Mesenchymal stem cell (in vitro differentiated cells and primary cell): ENCODE measurements at regions not wholly inside any gene's neighbourhood (a gene's known extent, or its start where the extent isn't known, plus 50 kb on each side); places are given as distances from the start of the nearest gene placed in this dataset.
A peak's percentile ranks its signal among the peaks of the same experiment; 100 is the strongest.

ENCODE experiments used
- DNase-seq: peaks from one replicate; pipeline ENCODE4 v3.0.0-alpha.2; 2013
- H2AFZ ChIP-seq: one replicate; pipeline ENCODE4 v1.6.1; 2013; ENCODE audit warnings: low read depth, mild to moderate bottlenecking, control low read depth, inconsistent platforms, low read length, moderate library complexity
- H2AK5ac ChIP-seq: 2 replicates; pipeline ENCODE4 v1.6.1; 2013; ENCODE audit warnings: low read length, moderate library complexity, mild to moderate bottlenecking, inconsistent platforms; ENCODE audit not compliant: severe bottlenecking
- H2BK120ac ChIP-seq: one replicate; pipeline ENCODE4 v1.6.1; 2013; ENCODE audit warnings: low read depth, mild to moderate bottlenecking, inconsistent platforms, low read length, moderate library complexity
- H2BK12ac ChIP-seq, 2 experiments: one replicate each; pipeline ENCODE4 v1.6.1; 2013; ENCODE audit warnings: inconsistent platforms in 2 of 2, low read length in 2 of 2, mild to moderate bottlenecking in 2 of 2, moderate library complexity in 2 of 2, control low read depth in 1 of 2
- H2BK15ac ChIP-seq: one replicate; pipeline ENCODE4 v1.6.1; 2013; ENCODE audit warnings: mild to moderate bottlenecking, low read depth, inconsistent platforms; ENCODE audit not compliant: poor library complexity, severe bottlenecking
- H2BK5ac ChIP-seq: 2 replicates; pipeline ENCODE4 v1.6.1; 2013; ENCODE audit warnings: low read depth, mild to moderate bottlenecking, low read length, control low read depth, inconsistent platforms; ENCODE audit not compliant: poor library complexity, severe bottlenecking
- H3K14ac ChIP-seq, 2 experiments: one replicate each; pipeline ENCODE4 v1.6.1; 2013; ENCODE audit warnings: inconsistent platforms in 2 of 2, low read length in 2 of 2, control low read depth in 1 of 2, mild to moderate bottlenecking in 1 of 2, moderate library complexity in 1 of 2
- H3K18ac ChIP-seq, 2 experiments: one replicate each; pipeline ENCODE4 v1.6.1; 2013; ENCODE audit warnings: inconsistent platforms in 2 of 2, low read length in 2 of 2, control low read depth in 1 of 2, low read depth in 1 of 2, mild to moderate bottlenecking in 1 of 2
- H3K23ac ChIP-seq, 2 experiments: one replicate each; pipeline ENCODE4 v1.6.1; 2013; ENCODE audit warnings: inconsistent platforms in 2 of 2, low read length in 2 of 2, mild to moderate bottlenecking in 2 of 2, moderate library complexity in 2 of 2, control low read depth in 1 of 2
- H3K27ac ChIP-seq: 2 replicates; pipeline ENCODE4 v1.5.1; 2013; ENCODE audit warnings: mild to moderate bottlenecking, moderate library complexity, low read length, control low read depth, inconsistent platforms; ENCODE audit not compliant: poor library complexity, severe bottlenecking
- H3K27me3 ChIP-seq, 2 experiments: 2 replicates each; pipeline versions ENCODE4 v1.6.1 to v1.7.0; 2013; ENCODE audit warnings: low read length in 2 of 2, mild to moderate bottlenecking in 2 of 2, moderate library complexity in 2 of 2, control low read depth in 1 of 2, inconsistent platforms in 1 of 2; ENCODE audit not compliant: control insufficient read depth in 1 of 2, insufficient read depth in 1 of 2
- H3K36me3 ChIP-seq, 2 experiments: 2 replicates each; pipeline versions ENCODE4 v1.6.1 to v1.7.0; 2013; ENCODE audit warnings: low read length in 2 of 2, control low read depth in 1 of 2, inconsistent platforms in 1 of 2, low read depth in 1 of 2, mild to moderate bottlenecking in 1 of 2; ENCODE audit not compliant: insufficient read depth in 2 of 2, control insufficient read depth in 1 of 2
- H3K4ac ChIP-seq, 2 experiments: one replicate each; pipeline ENCODE4 v1.6.1; 2013; ENCODE audit warnings: inconsistent platforms in 2 of 2, low read length in 2 of 2, mild to moderate bottlenecking in 2 of 2, moderate library complexity in 2 of 2, control low read depth in 1 of 2, low read depth in 1 of 2
- H3K4me1 ChIP-seq: 2 replicates; pipeline ENCODE4 v1.6.1; 2013; ENCODE audit warnings: low read depth, low read length, control low read depth; ENCODE audit not compliant: control insufficient read depth, insufficient read depth
- H3K4me2 ChIP-seq: 2 replicates; pipeline ENCODE4 v1.6.1; 2013; ENCODE audit warnings: low read length, mild to moderate bottlenecking, inconsistent platforms; ENCODE audit not compliant: poor library complexity, severe bottlenecking
- H3K4me3 ChIP-seq, 2 experiments: 2 replicates each; pipeline versions ENCODE4 v1.5.1 to v1.7.0; 2013; ENCODE audit warnings: low read length in 2 of 2, mild to moderate bottlenecking in 2 of 2, control low read depth in 1 of 2, low read depth in 1 of 2; ENCODE audit not compliant: insufficient read depth in 1 of 2
- H3K79me1 ChIP-seq: replicated peaks from 2 replicates; pipeline ENCODE4 v1.6.1; 2013; ENCODE audit warnings: mild to moderate bottlenecking, control low read depth, low read length, inconsistent platforms; ENCODE audit not compliant: poor library complexity, severe bottlenecking
- H3K9ac ChIP-seq: 2 replicates; pipeline ENCODE4 v1.7.0; 2013; ENCODE audit warnings: mild to moderate bottlenecking, low read length, moderate library complexity
- H3K9me3 ChIP-seq: 2 replicates; pipeline ENCODE4 v1.7.0; 2013; ENCODE audit warnings: mild to moderate bottlenecking, low read length; ENCODE audit not compliant: control insufficient read depth
- H4K8ac ChIP-seq: one replicate; pipeline ENCODE4 v1.6.1; 2013; ENCODE audit warnings: inconsistent platforms, mild to moderate bottlenecking, low read length, moderate library complexity
- H4K91ac ChIP-seq: one replicate; pipeline ENCODE4 v1.6.1; 2013; ENCODE audit warnings: mild to moderate bottlenecking, low read length, inconsistent platforms
- WGBS: methylation state at CpG from one replicate; pipeline ENCODE4 v1.1.7; 2013; ENCODE audit warnings: mixed read lengths; 5-methylcytosine and 5-hydroxymethylcytosine counted together

DNA sequence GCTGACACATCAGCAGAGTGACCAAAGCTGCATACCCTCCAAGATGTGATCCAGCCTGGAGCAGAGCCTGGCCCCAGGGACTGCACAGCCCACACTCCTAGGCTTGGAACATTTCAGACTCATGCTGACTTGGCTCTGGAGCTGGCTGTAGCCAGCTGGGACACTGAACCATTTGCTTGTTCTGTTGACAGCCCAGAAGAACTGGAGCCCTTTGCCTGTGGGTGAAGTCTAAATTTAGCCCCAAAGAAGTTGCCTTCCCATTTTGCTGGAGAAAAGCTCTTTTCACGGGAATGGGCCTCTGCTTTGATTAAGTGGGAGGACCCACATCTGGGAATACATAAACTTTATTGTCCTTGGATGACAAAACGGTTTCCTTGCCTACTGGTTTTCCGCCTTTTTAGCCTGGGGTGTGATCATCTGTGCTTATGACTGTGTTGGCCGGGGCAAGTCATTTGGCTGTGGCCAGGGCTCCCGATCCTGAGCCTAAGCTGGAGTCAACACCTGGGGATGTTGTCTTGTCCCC lies 186.2 kb upstream of the BMPER start:
- peak overlapping the region; percentile 53 for H3K9ac ChIP-seq
- H3K27ac ChIP-seq, result no peak overlapping the region
- H3K18ac ChIP-seq, result peak overlapping the region; percentile 28 to 35
- DNase-seq, result no peak
- H3K36me3 ChIP-seq, result no peaks in the 10 kb centered on the region
- H4K8ac ChIP-seq, result peak overlapping the region; percentile 46
- H3K14ac ChIP-seq, result no peak overlapping the region
- H3K4me2 ChIP-seq, result no peak overlapping the region
- no peak overlapping the region for H2AFZ ChIP-seq
- peak overlapping the region; percentile 40 for H4K91ac ChIP-seq
- peaks cover 13% of the 10 kb centered on the region for H3K4me1 ChIP-seq
- no peaks in the 10 kb centered on the region for H3K79me1 ChIP-seq
- no peak overlapping the region for H3K23ac ChIP-seq
- H3K4ac ChIP-seq, result no peak overlapping the region
- peaks cover 0 to 8% of the 10 kb centered on the region in 2 experiments for H3K27me3 ChIP-seq
- no peak overlapping the region for H3K4me3 ChIP-seq
- H2BK12ac ChIP-seq, result no peak overlapping the region
- H2BK120ac ChIP-seq, result no peak overlapping the region
- 90% methylated on average over 5 of the region's 5 CpGs for WGBS
- H2BK15ac ChIP-seq, result peak overlapping the region; percentile 68
- H2BK5ac ChIP-seq, result no peak overlapping the region
- H3K9me3 ChIP-seq, result peaks cover 8% of the 10 kb centered on the region
- peak overlapping the region; percentile 56 for H2AK5ac ChIP-seq

DNA sequence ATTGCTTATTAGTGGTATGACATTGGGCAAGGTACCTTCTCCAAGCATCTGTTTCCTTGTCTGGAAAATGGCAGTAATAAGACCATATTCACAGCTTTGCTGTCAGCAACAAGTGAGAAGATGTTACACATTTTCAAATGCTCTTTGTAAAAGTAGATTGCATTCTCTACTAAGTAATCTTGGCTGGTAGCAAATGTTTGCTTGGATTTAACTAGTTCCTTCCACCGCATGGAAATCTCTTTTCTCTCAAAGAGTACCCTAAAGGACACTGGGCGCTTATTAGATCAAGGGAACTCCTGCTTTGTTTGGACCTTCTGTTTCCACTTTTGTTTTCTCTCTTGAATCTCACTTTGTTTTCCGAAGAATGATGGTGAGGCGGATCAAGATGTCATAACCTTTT lies 185.2 kb upstream of the BMPER start:
- Histone ChIP-seq H3K23ac (no peak overlapping the region), H3K4me3 (peak overlapping the region in 1 of 2 experiments; percentile 8), H2BK12ac (no peak overlapping the region), H3K4me1 (peaks cover 13% of the 10 kb centered on the region), H3K36me3 (no peaks in the 10 kb centered on the region), H3K9ac (no peak overlapping the region), H3K9me3 (peaks cover 8% of the 10 kb centered on the region), H2BK5ac (no peak overlapping the region), H3K79me1 (no peaks in the 10 kb centered on the region), H2AK5ac (no peak overlapping the region), H3K14ac (no peak overlapping the region), H3K4me2 (no peak overlapping the region), H4K8ac (no peak overlapping the region), H3K27me3 (peaks cover 0 to 3% of the 10 kb centered on the region in 2 experiments), H2BK15ac (no peak overlapping the region), H2BK120ac (no peak overlapping the region), H3K4ac (no peak overlapping the region), H2AFZ (no peak overlapping the region), H3K18ac (no peak overlapping the region), H4K91ac (no peak overlapping the region), H3K27ac (no peak overlapping the region)
- DNase-seq, result no peak
- WGBS, result 92% methylated on average over 2 of the region's 4 CpGs

DNA sequence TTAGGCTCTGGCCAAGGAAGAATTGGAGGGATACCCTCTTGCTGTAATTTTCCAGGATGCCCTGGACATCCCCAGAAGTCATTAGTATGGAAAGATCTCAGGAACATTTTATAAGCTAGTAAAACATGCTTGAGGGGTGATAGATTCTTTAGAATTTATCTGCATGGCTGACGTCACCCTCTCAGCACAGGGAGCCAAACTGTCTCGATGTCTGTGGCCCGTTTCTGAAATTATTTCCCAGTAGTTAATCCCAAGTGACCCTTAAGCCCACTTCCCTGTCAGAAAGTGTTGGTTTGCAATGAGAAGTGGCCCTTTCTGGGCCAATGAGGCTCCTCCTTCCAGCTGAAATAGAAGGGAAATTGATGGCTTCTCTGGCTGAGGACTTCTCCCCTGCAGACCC lies 184.5 kb upstream of the BMPER start:
- Histone ChIP-seq H3K23ac (no peak overlapping the region), H4K91ac (no peak overlapping the region), H2BK120ac (no peak overlapping the region), H2AFZ (no peak overlapping the region), H4K8ac (no peak overlapping the region), H3K9me3 (peaks cover 8% of the 10 kb centered on the region), H3K9ac (no peak overlapping the region), H3K36me3 (no peaks in the 10 kb centered on the region), H2BK15ac (no peak overlapping the region), H3K79me1 (no peaks in the 10 kb centered on the region), H2AK5ac (no peak overlapping the region), H3K14ac (no peak overlapping the region), H3K4me2 (no peak overlapping the region), H2BK12ac (no peak overlapping the region), H2BK5ac (no peak overlapping the region), H3K4ac (no peak overlapping the region), H3K18ac (peak overlapping the region in 1 of 2 experiments; percentile 42), H3K4me1 (peaks cover 13% of the 10 kb centered on the region), H3K27ac (no peak overlapping the region), H3K4me3 (no peak overlapping the region), H3K27me3 (peaks cover 0 to 3% of the 10 kb centered on the region in 2 experiments)
- 75% methylated on average over 1 of the region's 3 CpGs for WGBS
- DNase-seq, result peak; percentile 33

DNA sequence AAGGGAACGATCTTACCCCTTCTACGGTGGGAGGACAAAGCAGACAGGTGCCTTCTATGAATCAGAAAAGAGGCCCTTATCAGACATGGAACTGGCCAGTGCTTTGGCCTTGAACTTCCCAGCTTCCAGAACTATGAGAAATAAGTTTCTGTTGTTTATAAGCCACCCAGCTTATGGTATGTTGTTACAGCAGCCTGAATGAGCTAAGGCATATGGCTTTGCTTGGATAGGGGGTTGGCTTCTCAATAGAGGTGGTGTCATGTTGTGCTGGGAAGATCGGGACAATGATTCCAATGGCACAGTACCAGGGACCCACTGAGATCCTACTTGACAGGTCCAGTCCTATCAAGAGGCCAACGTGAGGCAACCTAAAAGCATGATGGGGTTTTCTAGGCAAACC lies 183.4 kb upstream of the BMPER start:
- H3K27ac ChIP-seq, result peak overlapping the region; percentile 64
- H4K8ac ChIP-seq, result no peak overlapping the region
- H3K18ac ChIP-seq, result peak overlapping the region; percentile 40 to 47
- H3K14ac ChIP-seq, result no peak overlapping the region
- H3K4me2 ChIP-seq, result no peak overlapping the region
- no peak overlapping the region for H2AFZ ChIP-seq
- H2BK12ac ChIP-seq, result peak overlapping the region; percentile 22 to 25
- peaks cover 14% of the 10 kb centered on the region for H3K4me1 ChIP-seq
- H2BK120ac ChIP-seq, result no peak overlapping the region
- H3K36me3 ChIP-seq, result no peaks in the 10 kb centered on the region
- peak overlapping the region; percentile 50 for H2AK5ac ChIP-seq
- no peak overlapping the region for H3K23ac ChIP-seq
- peak overlapping the region; percentile 13 for H2BK15ac ChIP-seq
- WGBS, result 66% methylated on average over 4 of the region's 4 CpGs
- H3K9me3 ChIP-seq, result peaks cover 8% of the 10 kb centered on the region
- H3K27me3 ChIP-seq, result peaks cover 0 to 3% of the 10 kb centered on the region in 2 experiments
- H2BK5ac ChIP-seq, result no peak overlapping the region
- H3K4ac ChIP-seq, result no peak overlapping the region
- H3K79me1 ChIP-seq, result no peaks in the 10 kb centered on the region
- H4K91ac ChIP-seq, result no peak overlapping the region
- H3K9ac ChIP-seq, result no peak overlapping the region
- no peak overlapping the region for H3K4me3 ChIP-seq
- no peak for DNase-seq
